Activated T-cell treated with anti-CD3 and anti-CD28 coated beads, Interleukin-2, amount 50 U/mL, for 4 hours (primary cell): ENCODE measurements at regions not wholly inside any gene's neighbourhood (a gene's known extent, or its start where the extent isn't known, plus 50 kb on each side); places are given as distances from the start of the nearest gene placed in this dataset.
A peak's percentile ranks its signal among the peaks of the same experiment; 100 is the strongest.
"Not testable (repeated sequence)": the region's sequence is repeated elsewhere in the genome, so short reads cannot be mapped to it uniquely, and the experiment has no call there.

Source experiments
- ATAC-seq, 2 donors: fragments of 200-7000 bp; cut with Tn5 transposase; one replicate each; pipeline ENCODE4 v1.10.0; 2021
- DNase-seq: peaks from one replicate; pipeline ENCODE4 v3.0.0-alpha.2; 2020
- H3K27me3 Mint-ChIP-seq: one replicate; pipeline ENCODE4 v1.8.0; 2021; ENCODE audit warnings: low read depth, mixed read lengths
- H3K36me3 Mint-ChIP-seq: one replicate; pipeline ENCODE4 v1.8.0; 2022; ENCODE audit warnings: mixed read lengths; ENCODE audit not compliant: insufficient read depth
- H3K4me1 Mint-ChIP-seq: one replicate; pipeline ENCODE4 v1.8.0; 2021; ENCODE audit warnings: low read depth, mixed read lengths
- H3K4me3 Mint-ChIP-seq: one replicate; pipeline ENCODE4 v1.8.0; 2021; ENCODE audit warnings: mild to moderate bottlenecking, moderate library complexity, mixed read lengths
- H3K9me3 Mint-ChIP-seq: one replicate; pipeline ENCODE4 v1.8.0; 2021; ENCODE audit warnings: mixed read lengths

DNA sequence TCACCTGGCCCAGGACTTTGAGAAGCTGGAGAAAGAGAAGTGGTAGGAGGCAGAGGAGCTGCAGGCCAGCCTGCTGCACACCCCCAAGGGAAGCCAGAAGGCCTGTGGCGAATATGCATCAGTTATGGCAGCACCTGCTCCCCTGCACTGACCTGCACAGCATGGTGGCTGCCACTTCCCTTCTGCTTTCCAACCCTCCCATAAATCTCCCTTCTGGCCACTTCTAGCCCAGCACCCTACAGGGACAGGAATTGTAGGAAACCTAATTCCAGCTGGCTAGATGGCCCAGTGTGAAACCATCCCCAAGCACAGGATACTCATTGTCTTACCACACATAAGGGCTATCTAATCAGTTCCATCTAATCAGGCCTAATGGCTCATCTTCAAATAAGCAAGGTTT is 136.3 kb downstream of the TBX3 start:
- ATAC-seq (no peak), DNase-seq (no peak)
- no peak overlapping the region for H3K4me3 Mint-ChIP-seq
- no peaks in the 10 kb centered on the region for H3K9me3 Mint-ChIP-seq
- H3K27me3 Mint-ChIP-seq: no peaks in the 10 kb centered on the region
- no peaks in the 10 kb centered on the region for H3K36me3 Mint-ChIP-seq
- H3K4me1 Mint-ChIP-seq: no peaks in the 10 kb centered on the region

DNA sequence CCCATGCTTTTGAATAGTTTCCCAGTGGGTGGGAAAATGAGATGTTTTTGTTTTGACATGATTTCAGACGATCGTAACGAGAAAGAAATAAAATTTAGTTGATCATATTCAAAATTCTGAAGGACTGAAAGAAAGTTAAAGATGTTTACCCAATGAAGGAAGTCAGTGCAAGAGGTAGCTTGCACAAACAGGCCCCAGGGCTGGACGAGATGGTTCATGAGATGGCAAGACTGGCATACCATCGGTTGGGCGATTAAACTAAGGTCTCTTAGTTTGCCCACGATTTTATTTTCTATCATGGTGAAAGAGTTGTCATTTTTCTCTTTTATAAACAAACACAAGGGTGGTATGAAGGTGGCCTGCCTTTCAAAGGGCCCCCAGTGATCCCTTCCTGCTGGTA is 124.5 kb upstream of the TBX5 start:
- Mint-ChIP-seq H3K9me3 (no peaks in the 10 kb centered on the region), H3K4me1 (no peaks in the 10 kb centered on the region), H3K27me3 (no peaks in the 10 kb centered on the region), H3K4me3 (no peak overlapping the region), H3K36me3 (no peaks in the 10 kb centered on the region)
- no peak for ATAC-seq
- DNase-seq: no peak

DNA sequence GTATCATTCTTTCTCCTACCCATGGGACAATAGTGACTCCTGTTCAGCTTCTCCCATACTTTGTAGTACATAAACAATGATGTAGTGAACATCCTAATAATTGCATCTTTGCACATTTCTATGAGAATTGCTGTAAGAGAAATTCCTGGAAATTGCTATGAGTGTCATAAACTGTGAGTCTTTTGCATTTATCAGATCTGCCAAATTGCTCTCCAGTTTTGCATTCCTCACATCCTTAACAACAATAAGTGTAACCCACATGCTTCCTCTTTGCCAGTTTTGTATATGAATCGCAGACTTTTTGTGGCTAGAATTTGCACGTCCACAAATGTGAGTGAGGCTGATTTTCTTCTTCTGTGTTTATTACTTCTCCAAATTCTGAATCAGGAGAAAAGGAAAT is 124.0 kb upstream of the TBX5 start:
- Mint-ChIP-seq H3K4me1 (no peaks in the 10 kb centered on the region), H3K36me3 (no peaks in the 10 kb centered on the region), H3K9me3 (no peaks in the 10 kb centered on the region), H3K27me3 (no peaks in the 10 kb centered on the region), H3K4me3 (no peak overlapping the region)
- DNase-seq (no peak), ATAC-seq (no peak)

DNA sequence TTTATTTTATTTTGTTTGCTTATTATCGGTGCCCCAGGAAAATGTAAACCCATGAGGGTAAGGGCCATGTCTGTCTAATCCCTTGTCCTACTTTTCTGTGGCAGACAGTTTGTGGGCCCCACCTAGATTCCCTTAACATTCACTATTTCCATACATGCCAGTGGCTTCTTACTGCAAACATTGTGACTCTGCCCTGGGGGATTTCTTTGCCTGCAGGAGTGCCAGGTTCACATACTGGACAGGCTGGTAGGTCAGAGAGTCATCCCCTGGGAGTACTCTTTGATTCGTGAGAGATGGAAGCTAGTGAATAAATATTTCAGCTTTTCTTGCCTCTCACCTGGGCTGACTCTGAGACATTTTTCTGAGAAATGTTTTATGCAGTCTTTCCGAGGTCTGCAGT is 122.8 kb upstream of the TBX5 start:
- Mint-ChIP-seq H3K36me3 (no peaks in the 10 kb centered on the region), H3K9me3 (no peaks in the 10 kb centered on the region), H3K4me3 (no peak overlapping the region), H3K27me3 (no peaks in the 10 kb centered on the region), H3K4me1 (no peaks in the 10 kb centered on the region)
- DNase-seq (no peak), ATAC-seq (no peak)

DNA sequence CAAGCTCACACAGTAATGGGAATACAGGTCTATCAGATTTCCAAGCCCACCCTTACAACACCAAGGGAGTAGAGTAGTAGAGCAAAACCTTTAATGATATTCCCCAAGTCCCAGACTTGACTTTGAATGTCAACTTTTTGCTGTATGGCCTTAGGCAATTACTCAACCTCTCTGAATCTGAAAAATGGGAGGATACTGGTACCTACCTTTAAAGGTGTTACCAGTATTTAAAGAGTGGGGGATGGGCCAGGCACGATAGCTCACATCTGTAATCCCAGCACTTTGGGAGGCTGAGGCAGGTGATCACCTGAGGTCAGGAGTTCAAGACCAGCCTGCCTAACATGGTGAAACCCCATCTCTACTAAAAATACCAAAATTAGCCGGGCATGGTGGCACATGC is 115.2 kb upstream of the TBX5 start:
- not testable (repeated sequence) for DNase-seq, H3K36me3 Mint-ChIP-seq, H3K27me3 Mint-ChIP-seq, ATAC-seq, H3K4me3 Mint-ChIP-seq, H3K9me3 Mint-ChIP-seq, H3K4me1 Mint-ChIP-seq

DNA sequence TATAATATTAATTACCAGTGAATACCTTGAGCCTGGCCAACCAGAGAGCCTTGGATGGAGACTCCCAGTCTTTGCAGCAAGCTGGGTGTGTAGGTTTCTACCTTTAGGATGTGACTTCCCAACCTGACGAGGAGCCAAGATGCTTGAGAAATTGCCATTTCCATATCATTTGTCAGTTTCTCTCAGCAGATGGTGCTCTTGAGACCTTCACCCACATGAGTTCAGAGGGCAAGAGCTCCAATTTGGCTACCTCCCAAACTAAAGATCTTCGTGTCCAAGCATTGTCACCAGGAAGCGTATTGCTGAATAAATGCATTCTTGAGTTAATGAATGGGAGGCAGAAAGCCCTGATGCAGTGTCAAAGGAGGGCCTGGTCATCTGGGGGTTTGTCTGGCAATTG is 106.4 kb upstream of the TBX5 start:
- Mint-ChIP-seq H3K4me1 (peaks cover 2% of the 10 kb centered on the region), H3K36me3 (no peaks in the 10 kb centered on the region), H3K9me3 (no peaks in the 10 kb centered on the region), H3K27me3 (peaks cover 5% of the 10 kb centered on the region), H3K4me3 (no peak overlapping the region)
- DNase-seq (no peak), ATAC-seq (no peak)

DNA sequence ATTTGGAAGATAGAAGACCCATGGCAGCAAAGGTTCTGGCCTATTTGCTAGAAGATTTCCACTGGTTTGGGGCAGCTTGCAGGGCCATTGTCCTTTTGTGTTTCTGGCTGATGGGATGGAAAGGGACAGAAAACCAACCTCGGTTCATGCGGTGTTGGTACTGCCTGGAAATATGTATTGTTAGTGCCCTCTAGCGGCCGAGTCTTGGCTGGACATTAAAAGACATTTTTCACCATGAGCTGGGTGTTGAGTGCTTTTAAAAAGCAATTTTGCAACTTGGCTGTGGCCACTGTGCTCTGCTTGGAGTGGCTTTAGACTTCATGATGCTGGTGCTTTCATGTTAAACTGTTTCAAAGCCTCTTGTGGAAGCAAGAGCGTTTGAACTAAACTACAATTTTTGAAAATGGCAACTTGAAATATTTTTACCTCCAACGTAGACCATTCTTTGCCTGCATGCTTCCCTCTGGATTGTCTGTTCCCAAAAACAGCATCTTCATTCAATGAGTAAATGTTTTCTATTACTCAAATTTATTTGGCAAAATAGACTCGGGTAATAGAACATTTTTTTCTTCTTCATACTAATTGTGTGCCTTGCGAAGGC is 102.7 kb upstream of the TBX5 start:
- H3K4me1 Mint-ChIP-seq: peaks cover 2% of the 10 kb centered on the region
- DNase-seq: peak; percentile 36
- no peaks in the 10 kb centered on the region for H3K9me3 Mint-ChIP-seq
- no peaks in the 10 kb centered on the region for H3K36me3 Mint-ChIP-seq
- ATAC-seq: peak in 1 of 2 donors; percentile 46
- no peak overlapping the region for H3K4me3 Mint-ChIP-seq
- H3K27me3 Mint-ChIP-seq: peaks cover 5% of the 10 kb centered on the region

DNA sequence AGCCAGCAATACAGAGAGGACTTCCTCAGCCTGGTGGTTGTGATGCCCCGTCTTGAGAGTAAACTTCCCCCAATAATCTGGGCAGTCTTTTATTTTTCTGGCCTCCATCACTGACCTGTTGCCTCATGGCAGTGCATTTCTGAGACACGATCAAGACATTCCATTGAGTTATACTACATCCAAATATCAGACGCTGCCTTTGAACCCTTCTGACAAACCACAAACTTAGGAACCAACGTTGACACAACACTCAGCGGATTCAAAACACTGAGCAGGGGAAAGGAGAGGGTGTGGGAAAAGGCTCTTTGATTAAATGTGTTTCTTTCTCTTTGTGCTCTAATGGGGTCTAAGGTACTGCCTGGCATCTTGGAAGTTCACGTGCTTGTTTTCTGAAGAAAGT is 100.7 kb upstream of the TBX5 start:
- Mint-ChIP-seq H3K27me3 (peaks cover 8% of the 10 kb centered on the region), H3K4me3 (no peak overlapping the region), H3K4me1 (peaks cover 2% of the 10 kb centered on the region), H3K36me3 (no peaks in the 10 kb centered on the region), H3K9me3 (no peaks in the 10 kb centered on the region)
- DNase-seq (no peak), ATAC-seq (no peak)

DNA sequence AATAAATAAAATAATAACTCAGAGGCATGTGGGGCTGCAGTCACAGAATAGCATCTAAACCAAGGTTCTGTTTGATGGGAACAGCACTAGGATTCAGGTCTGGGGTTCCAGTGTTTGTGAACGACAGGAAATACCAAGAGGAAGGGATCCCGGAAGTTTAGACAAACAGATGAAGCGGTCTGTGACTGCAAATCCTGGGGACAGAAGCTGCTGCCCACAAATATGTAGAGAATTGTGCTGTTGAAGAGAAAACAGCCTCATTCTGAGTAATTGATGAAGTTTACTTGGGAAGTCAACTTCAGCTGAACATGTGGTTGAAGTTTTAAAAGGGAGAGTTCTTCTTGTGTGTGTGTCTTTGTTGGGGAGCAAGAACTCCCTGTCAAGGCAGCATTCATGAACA is 98.4 kb upstream of the TBX5 start:
- no peaks in the 10 kb centered on the region for H3K9me3 Mint-ChIP-seq
- H3K27me3 Mint-ChIP-seq: peaks cover 20% of the 10 kb centered on the region
- DNase-seq: no peak
- ATAC-seq: no peak
- H3K4me3 Mint-ChIP-seq: no peak overlapping the region
- peaks cover 2% of the 10 kb centered on the region for H3K4me1 Mint-ChIP-seq
- no peaks in the 10 kb centered on the region for H3K36me3 Mint-ChIP-seq

DNA sequence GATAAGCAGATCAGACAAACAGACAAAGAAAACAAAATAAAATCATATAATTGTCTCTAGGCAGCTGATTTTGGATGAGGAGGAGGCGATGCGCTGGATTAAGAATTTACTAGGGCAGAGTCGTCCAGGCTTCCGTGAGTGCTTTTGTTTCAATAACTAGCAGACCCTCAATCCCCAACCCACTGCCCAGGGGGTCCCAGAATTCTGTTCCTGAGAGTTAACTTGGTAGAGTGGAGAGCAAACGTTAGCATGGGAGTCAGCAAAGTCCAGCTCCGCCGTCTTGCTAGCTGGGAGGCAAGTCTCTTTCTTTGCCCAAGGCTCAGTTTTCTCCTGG is 95.5 kb upstream of the TBX5 start:
- H3K9me3 Mint-ChIP-seq: no peaks in the 10 kb centered on the region
- H3K4me3 Mint-ChIP-seq: no peak overlapping the region
- DNase-seq (no peak), ATAC-seq (no peak)
- no peaks in the 10 kb centered on the region for H3K4me1 Mint-ChIP-seq
- H3K36me3 Mint-ChIP-seq: no peaks in the 10 kb centered on the region
- peaks cover 28% of the 10 kb centered on the region for H3K27me3 Mint-ChIP-seq

DNA sequence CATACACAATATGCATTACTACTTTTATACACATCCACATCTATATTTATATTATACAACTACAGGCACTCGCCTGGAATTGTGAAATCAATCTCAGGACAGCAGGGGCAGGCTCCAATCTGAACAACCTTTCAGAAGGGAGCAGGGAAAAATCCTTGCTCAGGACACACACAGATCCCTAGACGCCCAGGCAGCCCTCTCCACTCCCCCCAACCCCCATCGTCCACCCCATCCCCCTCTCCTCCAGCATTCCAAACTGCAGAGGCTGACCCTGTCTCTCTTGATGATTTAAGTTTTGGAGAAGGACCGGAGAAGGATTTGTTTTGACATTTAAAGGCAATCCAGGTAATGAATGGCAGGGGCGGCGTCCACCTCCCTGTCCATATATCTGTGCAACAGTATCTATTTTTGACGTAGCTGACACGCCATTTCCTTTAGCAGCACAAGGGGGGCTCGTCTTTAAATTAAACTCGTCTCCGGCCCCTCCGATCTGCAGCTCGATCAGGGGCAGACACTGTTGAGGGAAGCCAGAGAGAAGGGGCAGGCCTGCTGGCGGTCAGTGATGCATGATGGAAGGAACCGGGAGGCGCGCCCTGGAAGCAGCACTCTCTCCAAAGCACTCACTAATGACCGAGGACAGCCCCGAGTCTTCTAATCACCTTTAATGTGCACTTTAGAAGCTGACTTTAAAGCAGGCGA is 95.0 kb upstream of the TBX5 start:
- ATAC-seq (no peak), DNase-seq (no peak)
- Mint-ChIP-seq H3K36me3 (no peaks in the 10 kb centered on the region), H3K4me1 (no peaks in the 10 kb centered on the region), H3K4me3 (no peak overlapping the region), H3K27me3 (peaks cover 25% of the 10 kb centered on the region), H3K9me3 (no peaks in the 10 kb centered on the region)

DNA sequence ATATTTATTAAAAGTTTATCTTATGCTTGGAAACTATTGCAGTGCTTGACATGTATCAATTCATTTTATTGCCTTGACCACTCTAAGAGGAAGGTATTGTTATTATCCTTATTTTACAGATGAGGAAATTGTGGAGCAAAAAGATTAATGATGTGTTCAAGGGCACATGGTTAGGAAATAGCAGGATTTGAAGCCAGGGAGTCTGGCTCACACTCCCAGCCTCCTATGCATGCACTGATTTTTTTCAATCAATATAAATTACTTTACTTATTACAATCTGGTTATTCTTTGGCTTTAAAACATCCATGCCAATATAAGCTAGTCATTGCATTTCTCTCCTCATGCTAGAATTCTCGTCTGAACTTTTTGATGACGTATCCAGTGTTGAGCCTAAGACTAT is 94.2 kb upstream of the TBX5 start:
- Mint-ChIP-seq H3K9me3 (no peaks in the 10 kb centered on the region), H3K4me1 (no peaks in the 10 kb centered on the region), H3K27me3 (peaks cover 24% of the 10 kb centered on the region), H3K4me3 (no peak overlapping the region), H3K36me3 (no peaks in the 10 kb centered on the region)
- ATAC-seq: no peak
- no peak for DNase-seq

DNA sequence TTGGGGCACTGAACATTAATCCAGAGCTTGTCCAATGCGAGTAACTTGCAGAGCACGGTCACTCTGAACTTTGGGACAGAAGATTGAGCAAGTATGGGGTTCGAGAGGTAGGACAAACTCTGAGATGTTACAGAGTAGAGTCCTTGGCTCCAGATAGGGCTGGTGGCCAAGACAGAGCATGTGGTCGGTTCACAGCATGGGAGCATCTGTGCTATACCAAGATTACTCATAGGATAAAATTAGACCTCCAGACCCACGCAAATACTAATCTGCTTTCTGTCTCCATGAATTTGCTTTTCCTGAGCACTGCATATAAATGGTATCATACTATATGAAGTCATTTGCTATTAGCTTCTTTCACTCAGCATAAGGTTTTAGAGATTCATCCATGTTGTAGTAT is 93.4 kb upstream of the TBX5 start:
- Mint-ChIP-seq H3K9me3 (no peaks in the 10 kb centered on the region), H3K27me3 (peaks cover 24% of the 10 kb centered on the region), H3K4me1 (no peaks in the 10 kb centered on the region), H3K36me3 (no peaks in the 10 kb centered on the region), H3K4me3 (no peak overlapping the region)
- no peak for ATAC-seq
- DNase-seq: no peak

DNA sequence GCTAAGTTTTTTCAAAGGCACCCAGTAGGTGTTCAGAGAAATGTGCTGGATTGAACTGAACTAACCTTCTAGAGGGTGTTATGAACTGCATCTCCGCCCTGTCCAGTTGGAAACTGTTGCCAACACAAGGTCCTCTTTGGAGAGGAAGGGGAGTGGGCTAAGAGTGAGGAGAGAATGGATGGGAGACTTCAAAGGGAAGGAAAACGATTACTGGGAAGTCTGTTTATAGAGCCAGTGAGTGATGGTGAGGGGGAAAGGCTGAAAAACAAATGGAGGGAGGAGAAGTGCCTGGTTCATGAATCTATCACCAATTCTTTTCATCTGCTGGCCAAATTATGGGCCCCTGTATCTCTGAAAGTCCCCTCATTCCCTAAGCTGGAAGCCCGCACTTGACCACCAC is 86.0 kb upstream of the TBX5 start:
- no peak for ATAC-seq
- no peak for DNase-seq
- Mint-ChIP-seq H3K27me3 (no peaks in the 10 kb centered on the region), H3K4me3 (no peak overlapping the region), H3K4me1 (no peaks in the 10 kb centered on the region), H3K36me3 (no peaks in the 10 kb centered on the region), H3K9me3 (no peaks in the 10 kb centered on the region)

DNA sequence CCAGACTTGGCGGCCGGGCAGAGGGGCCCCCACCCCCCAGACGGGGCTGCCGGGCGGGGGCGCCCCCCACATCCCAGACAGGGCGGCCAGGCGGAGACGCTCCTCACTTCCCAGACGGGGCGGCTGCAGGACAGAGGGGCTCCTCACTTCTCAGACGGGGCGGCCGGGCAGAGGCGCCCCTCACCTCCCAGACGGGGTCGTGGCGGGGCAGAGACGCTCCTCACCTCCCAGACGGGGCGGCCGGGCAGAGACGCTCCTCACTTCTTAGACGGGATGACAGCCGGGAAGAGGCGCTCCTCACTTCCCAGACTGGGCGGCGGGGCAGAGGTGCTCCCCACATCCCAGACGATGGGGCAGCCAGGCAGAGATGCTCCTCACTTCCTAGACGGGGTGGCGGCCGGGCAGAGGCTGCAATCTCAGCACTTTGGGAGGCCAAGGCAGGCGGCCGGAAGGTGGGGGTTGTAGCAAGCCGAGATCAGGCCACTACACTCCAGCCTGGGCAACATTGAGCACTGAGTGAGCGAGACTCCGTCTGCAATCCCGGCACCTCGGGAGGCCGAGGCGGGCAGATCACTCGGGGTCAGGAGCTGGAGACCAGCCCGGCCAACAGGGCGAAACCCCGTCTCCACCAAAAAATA is 79.0 kb upstream of the TBX5 start:
- peaks cover 27% of the 10 kb centered on the region for H3K27me3 Mint-ChIP-seq
- ATAC-seq, H3K36me3 Mint-ChIP-seq, H3K4me1 Mint-ChIP-seq, DNase-seq, H3K4me3 Mint-ChIP-seq, H3K9me3 Mint-ChIP-seq: not testable (repeated sequence)
